NCI-H2196 (cell line): ENCODE measurements at regions not wholly inside any gene's neighbourhood (a gene's known extent, or its start where the extent isn't known, plus 50 kb on each side); places are given as distances from the start of the nearest gene placed in this dataset.

Source experiments
- DNase-seq: peaks from one replicate; lab custom pipeline; 2025; ENCODE audit not compliant: unreplicated experiment; lab: John Stamatoyannopoulos, UW

DNA sequence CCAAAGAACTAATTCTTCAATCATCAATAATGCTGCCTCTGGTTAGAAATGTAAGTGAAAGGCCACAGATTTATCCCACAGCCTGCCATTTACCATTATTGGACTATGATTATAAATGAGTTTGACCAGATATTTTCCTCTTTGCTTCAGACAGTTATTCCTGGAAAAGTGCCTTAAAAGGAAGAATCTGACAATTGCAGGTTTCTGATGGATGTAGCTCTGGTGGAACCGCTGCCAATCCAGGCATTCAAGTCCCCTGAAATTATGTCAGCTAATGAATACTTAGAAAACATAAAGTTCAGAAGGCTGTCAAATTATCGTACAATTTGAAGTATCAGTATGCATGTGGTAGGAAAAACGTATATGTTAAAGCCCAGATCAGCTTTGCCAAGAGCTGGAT lies 78.2 kb upstream of the NR4A3 start:
- DNase-seq, result no peak

DNA sequence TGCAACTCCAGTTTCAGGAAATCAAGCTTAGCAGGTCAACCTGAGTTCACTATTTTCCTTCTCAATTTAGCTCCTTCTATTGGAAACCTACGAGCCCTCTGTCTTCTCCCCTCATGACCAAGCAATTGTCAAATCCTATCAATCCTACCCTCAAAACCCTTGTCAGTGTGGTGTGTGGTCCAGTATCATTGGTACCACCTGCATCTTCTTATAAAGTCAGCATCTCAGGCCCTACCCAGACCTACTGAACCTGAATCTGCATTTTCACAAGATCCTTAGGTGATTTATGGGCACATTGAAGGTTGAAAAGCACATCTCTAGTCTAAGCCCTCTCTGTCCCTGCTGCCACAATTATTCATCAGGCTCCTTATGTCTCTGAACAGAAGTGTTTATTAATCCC lies 77.6 kb upstream of the NR4A3 start:
- no peak for DNase-seq

- no peak for DNase-seq
Observed at GRCh38 chr9:99745085-99745484, 76.6 kb upstream of the NR4A3 start.

DNA sequence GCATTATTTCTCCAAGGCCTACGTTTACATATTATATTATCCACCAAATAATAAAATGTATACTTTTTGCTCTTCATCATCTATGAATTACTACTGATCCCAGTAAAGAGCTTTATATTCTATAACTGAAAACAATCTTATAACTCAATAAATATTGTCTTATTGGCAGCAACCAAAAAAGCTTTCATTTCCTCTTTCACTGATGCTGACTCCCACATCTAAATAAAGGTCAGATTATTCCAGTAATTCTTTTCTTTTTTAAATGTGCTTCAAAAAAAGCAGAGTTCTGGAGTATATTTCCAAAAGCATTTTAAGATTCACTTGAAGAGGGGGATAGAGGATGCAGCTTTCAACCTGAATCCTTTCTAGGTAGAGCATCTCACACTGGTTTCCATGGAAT lies 75.3 kb upstream of the NR4A3 start:
- no peak for DNase-seq

- DNase-seq, result no peak
Observed at GRCh38 chr9:99748266-99748665, 73.4 kb upstream of the NR4A3 start.

- no peak for DNase-seq
Observed at GRCh38 chr9:99748676-99749075, 73.0 kb upstream of the NR4A3 start.

DNA sequence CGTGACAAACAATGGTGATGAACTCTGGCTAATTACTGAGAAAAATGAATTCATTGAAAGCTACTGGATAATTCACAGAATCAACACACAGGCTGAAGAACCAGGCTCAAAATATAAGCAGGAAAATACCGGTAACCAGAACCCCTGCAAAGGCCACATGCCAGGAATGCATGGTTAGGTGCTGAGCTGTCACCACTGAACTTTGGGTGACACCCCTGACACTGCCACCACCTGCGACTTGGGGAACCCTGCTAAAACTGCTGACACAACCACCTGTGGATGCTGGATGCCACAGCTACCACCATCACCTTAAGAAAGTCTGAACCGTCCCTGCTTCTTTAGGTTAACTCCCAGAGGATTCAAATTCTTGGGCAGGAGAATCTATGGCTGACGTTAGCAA lies 72.0 kb upstream of the NR4A3 start:
- DNase-seq, result no peak

DNA sequence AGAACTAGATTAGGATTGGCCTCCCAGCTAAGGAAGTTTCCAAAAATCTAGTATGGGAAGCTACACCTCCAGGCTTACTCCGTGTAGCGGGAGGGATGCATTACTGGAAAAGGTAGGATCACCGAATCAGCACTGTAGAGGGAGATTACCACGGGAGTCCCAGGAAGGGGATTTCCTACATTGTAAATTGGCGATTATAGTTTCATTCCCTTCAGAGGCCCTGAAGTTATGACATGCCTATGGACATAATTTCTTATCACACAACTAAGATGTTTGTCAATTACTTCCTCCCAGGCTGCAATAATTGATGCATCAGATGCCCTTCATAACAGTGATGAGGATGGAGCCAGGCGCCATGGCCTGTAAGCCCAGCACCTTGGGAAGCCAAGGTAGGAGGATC lies 71.2 kb upstream of the NR4A3 start:
- DNase-seq, result no peak

DNA sequence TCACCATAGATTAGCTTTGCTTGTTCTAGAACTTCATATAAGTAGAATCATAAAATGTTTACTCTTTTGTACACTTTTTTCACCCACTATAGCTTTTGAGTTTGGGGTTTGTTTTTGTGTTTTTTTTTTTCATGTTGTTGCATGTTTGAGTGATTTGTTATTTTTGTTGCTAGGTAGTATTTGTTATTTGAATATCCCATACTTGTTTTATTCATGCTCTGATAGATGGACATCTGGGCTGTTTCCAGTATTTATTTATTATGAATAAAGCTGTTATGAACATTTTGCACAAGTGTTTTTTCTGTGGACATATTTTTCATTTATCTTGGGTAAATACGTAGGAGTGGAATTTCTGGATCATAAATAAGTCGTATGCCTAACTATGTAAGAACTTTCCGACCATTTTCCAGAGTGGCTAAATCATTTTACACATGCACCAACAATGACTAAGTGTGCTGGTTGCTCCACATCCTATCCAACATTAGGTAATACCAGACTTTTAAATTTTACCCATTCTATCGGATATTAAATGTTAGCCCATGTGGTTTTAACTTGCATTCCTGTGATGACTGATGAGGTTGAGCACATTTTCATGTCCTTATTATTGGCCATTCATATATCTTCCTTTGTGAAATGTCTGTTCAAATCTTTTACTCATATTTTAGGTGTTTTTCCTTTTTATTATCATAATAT lies 69.1 kb upstream of the NR4A3 start:
- DNase-seq, result no peak

DNA sequence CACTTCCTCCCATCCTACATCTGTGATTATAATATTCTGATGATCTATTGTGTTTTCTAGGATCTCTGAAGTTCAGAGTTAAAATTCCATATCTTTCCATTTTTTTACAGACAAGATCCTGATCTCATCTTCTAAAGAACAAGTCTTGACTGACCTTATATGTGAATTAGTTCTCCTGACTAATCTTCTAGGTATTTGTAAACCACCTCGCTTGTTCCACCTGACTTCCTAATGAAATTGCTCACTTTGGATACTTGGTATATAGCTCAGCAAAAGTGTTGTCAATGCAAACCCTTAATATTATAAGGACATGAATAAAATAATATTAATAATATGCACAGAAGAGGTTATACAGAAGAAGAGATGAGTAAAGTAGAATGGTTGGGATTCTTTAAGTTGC lies 68.2 kb upstream of the NR4A3 start:
- DNase-seq, result no peak

- DNase-seq, result no peak
Observed at GRCh38 chr9:99760421-99760820, 61.3 kb upstream of the NR4A3 start.

- no peak for DNase-seq
Observed at GRCh38 chr9:99762470-99762869, 59.2 kb upstream of the NR4A3 start.
